Ovary (tissue), 7 donors: ENCODE measurements at regions not wholly inside any gene's neighbourhood (a gene's known extent, or its start where the extent isn't known, plus 50 kb on each side); places are given as distances from the start of the nearest gene placed in this dataset.

Source experiments
- DNase-seq, 5 donors: peaks; one replicate each; pipeline ENCODE4 v3.0.0-alpha.2; 2019 to 2020
- H3K27ac ChIP-seq, 2 donors: fragments of 200-600 bp; one replicate each; pipeline versions ENCODE4 v1.5.1 to v1.8.0; 2019 to 2022
- H3K27me3 ChIP-seq: fragments of 200-600 bp; one replicate; pipeline ENCODE4 v1.8.0; 2022
- H3K36me3 ChIP-seq: fragments of 200-600 bp; sonication (generic); one replicate; pipeline ENCODE4 v1.5.1; 2019
- H3K4me1 ChIP-seq: one replicate; pipeline ENCODE4 v1.8.1; 2013; ENCODE audit warnings: mild to moderate bottlenecking, moderate library complexity; ENCODE audit not compliant: insufficient read depth
- H3K4me3 ChIP-seq: fragments of 200-600 bp; sonication (generic); one replicate; pipeline ENCODE4 v1.5.1; 2017
- H3K9me3 ChIP-seq, 2 donors: fragments of 200-600 bp in 1 of 2; sonication (generic) in 1 of 2; one replicate each; pipeline versions ENCODE4 v1.5.1 to v1.8.1; 2013 to 2019; ENCODE audit warnings: mild to moderate bottlenecking in 1 of 2, moderate library complexity in 1 of 2
- EP300 ChIP-seq: sonication (generic); formaldehyde crosslinking; IDR thresholded peaks from one replicate; pipeline ENCODE4 v1.6.1; 2017; ENCODE audit warnings: antibody characterized with exemption
- POLR2A ChIP-seq: fragments of 450-650 bp; IDR thresholded peaks from one replicate; pipeline ENCODE4 v1.6.1; 2017; ENCODE audit warnings: antibody characterized with exemption, mild to moderate bottlenecking, moderate library complexity
- WGBS, 3 donors: extraction: QIAGEN DNeasy Blood & Tissue Kit in 1 of 3; methylation state at CpG; one replicate each; pipeline versions ENCODE4 v1.1.5 to v1.1.7; 2013 to 2017; 5-methylcytosine and 5-hydroxymethylcytosine counted together
- intact Hi-C, 4 donors: fragments of 100-400 bp; cut with DNase I; formaldehyde crosslinking; loops; one replicate each; pipeline versions ENCODE4 v1.11.0 to v1.15.1; 2022 to 2023
- TF ChIP-seq, protein P1 (sequence below), 3 donors: fragments of 450-650 bp in 2 of 3; fragments of 200-600 bp in 1 of 3; IDR thresholded peaks; one replicate each; pipeline versions ENCODE4 v1.5.1 to v1.8.0; 2016 to 2022; ENCODE audit warnings: antibody characterized with exemption in 3 of 3, mild to moderate bottlenecking in 1 of 3
- donor health status: DM: no; HTN: no; CAD: no; lungs with moderate emphysema.
- donor health status: DM: no; HTN: no; CAD: no.
- donor health status: Bipolar disorder and iron deficiency.
- donor health status: DM: no; HTN: no; CAD: no.
- donor health status: DM: yes; HTN: yes; CAD: no.

- H3K27ac ChIP-seq, result no peak overlapping the region
- no peaks in the 10 kb centered on the region for H3K4me1 ChIP-seq
- no peak overlapping the region for H3K4me3 ChIP-seq
- H3K36me3 ChIP-seq, result no peaks in the 10 kb centered on the region
- no peak for TF ChIP-seq EP300
- no peak for TF ChIP-seq POLR2A
- TF ChIP-seq, protein P1, sequence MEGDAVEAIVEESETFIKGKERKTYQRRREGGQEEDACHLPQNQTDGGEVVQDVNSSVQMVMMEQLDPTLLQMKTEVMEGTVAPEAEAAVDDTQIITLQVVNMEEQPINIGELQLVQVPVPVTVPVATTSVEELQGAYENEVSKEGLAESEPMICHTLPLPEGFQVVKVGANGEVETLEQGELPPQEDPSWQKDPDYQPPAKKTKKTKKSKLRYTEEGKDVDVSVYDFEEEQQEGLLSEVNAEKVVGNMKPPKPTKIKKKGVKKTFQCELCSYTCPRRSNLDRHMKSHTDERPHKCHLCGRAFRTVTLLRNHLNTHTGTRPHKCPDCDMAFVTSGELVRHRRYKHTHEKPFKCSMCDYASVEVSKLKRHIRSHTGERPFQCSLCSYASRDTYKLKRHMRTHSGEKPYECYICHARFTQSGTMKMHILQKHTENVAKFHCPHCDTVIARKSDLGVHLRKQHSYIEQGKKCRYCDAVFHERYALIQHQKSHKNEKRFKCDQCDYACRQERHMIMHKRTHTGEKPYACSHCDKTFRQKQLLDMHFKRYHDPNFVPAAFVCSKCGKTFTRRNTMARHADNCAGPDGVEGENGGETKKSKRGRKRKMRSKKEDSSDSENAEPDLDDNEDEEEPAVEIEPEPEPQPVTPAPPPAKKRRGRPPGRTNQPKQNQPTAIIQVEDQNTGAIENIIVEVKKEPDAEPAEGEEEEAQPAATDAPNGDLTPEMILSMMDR (IDR thresholded peaks at IDR 0.05), result no peak
- no peak for DNase-seq
- WGBS, 3 donors, result 94 to 96% (median 95%) methylated on average over 16 of the region's 16 CpGs
- intact Hi-C loops, result no loop called here
- H3K27me3 ChIP-seq, result no peaks in the 10 kb centered on the region
- no peaks in the 10 kb centered on the region for H3K9me3 ChIP-seq
Observed at GRCh38 chr4:65242156-65242846, 428.0 kb downstream of the EPHA5 start.

DNA sequence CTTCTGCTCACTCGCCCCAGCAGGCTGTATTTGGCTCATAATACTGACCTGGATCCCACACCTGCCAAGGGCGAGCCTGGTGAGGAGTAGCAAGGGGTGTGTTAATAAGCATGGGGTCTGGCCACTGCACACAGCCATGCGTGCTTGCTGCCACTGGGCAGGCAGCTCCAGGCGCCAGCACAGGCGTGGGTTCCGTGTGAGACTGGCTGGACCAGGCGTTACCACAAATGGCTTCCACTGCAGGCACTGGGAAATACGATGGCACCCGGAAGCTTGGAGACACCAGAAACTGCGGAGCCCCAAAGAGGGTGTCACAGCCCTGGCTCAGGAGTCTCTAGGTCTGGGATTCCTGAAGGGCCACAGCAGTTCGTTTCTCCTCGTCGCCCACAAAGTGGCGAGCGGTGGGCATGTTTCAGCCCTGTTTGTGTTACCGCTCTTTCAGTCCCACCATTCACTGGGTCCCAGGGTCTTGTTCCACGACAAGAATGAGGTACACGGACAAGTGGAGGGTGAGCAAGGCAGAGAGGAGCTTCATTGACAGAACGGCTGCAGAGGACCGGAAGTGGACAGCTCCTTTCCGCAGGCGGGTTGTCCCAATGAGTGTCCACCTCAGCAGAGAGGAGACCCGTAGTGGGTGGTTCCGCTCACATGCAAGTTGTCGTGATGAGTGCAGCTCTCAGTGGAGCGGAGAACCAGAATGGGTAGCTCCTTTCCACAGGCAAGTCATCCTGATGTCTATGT is 428.9 kb downstream of the EPHA5 start:
- H3K36me3 ChIP-seq, result no peaks in the 10 kb centered on the region
- TF ChIP-seq EP300 (no peak), POLR2A (no peak)
- TF ChIP-seq, protein P1 (IDR thresholded peaks at IDR 0.05), result no peak
- intact Hi-C loops, result no loop called here
- no peak overlapping the region for H3K27ac ChIP-seq
- no peaks in the 10 kb centered on the region for H3K4me1 ChIP-seq
- H3K27me3 ChIP-seq, result no peaks in the 10 kb centered on the region
- DNase-seq, result no peak
- no peak overlapping the region for H3K4me3 ChIP-seq
- no peaks in the 10 kb centered on the region for H3K9me3 ChIP-seq
- 94 to 97% (median 96%) methylated on average over 26 of the region's 26 CpGs for WGBS, 3 donors

- intact Hi-C loops, result no loop called here
- H3K4me3 ChIP-seq, result no peak overlapping the region
- no peak for DNase-seq
- no peaks in the 10 kb centered on the region for H3K36me3 ChIP-seq
- no peaks in the 10 kb centered on the region for H3K4me1 ChIP-seq
- no peaks in the 10 kb centered on the region for H3K27me3 ChIP-seq
- H3K27ac ChIP-seq, result no peak overlapping the region
- no peaks in the 10 kb centered on the region for H3K9me3 ChIP-seq
- WGBS, 3 donors, result 82 to 92% (median 84%) methylated on average over 2 of the region's 2 CpGs
- TF ChIP-seq POLR2A, result no peak
- TF ChIP-seq, protein P1 (IDR thresholded peaks at IDR 0.05), result no peak
- TF ChIP-seq EP300, result no peak
Observed at GRCh38 chr4:65234061-65234460, 436.2 kb downstream of the EPHA5 start.

GRCh38 chr4:65227628-65228027 is 442.7 kb downstream of the EPHA5 start:
- H3K9me3 ChIP-seq, result no peaks in the 10 kb centered on the region
- no peaks in the 10 kb centered on the region for H3K36me3 ChIP-seq
- no peaks in the 10 kb centered on the region for H3K27me3 ChIP-seq
- no peak overlapping the region for H3K4me3 ChIP-seq
- intact Hi-C loops, result no loop called here
- TF ChIP-seq, protein P1 (IDR thresholded peaks at IDR 0.05), result no peak
- TF ChIP-seq POLR2A (no peak), EP300 (no peak)
- no peaks in the 10 kb centered on the region for H3K4me1 ChIP-seq
- H3K27ac ChIP-seq, result no peak overlapping the region
- DNase-seq, result no peak
